ENCODE measurements at regions not wholly inside any gene's neighbourhood (a gene's known extent, or its start where the extent isn't known, plus 50 kb on each side); places are given as distances from the start of the nearest gene placed in this dataset.
"Not testable (repeated sequence)": the region's sequence is repeated elsewhere in the genome, so short reads cannot be mapped to it uniquely, and the experiment has no call there.

DNA sequence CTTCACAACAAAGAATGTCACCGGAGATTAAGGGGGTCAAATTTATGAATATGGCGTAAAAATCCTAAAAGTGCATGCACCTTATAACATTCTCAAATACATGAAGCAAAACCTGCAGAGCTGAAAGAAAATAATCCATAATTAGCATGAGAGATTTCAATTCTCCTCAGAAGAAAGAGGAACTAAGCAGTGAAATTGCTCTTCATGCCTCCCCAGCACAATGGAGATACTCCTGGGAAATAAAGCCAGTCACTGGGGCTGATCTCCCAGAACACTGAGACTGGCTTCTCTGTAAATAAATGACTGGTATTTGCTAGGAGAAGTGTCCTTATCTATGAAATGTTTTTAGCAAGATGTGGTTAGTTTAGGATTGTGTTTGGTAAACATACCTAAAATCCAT lies 68.1 kb downstream of the GOLGA6L6 start:
- DNase-seq (ENCODE audit: low read depth) = not testable (repeated sequence)

- not testable (repeated sequence) for DNase-seq (ENCODE audit: low read depth)
Observed at GRCh38 chr15:20472983-20473382, 68.6 kb downstream of the GOLGA6L6 start.

DNA sequence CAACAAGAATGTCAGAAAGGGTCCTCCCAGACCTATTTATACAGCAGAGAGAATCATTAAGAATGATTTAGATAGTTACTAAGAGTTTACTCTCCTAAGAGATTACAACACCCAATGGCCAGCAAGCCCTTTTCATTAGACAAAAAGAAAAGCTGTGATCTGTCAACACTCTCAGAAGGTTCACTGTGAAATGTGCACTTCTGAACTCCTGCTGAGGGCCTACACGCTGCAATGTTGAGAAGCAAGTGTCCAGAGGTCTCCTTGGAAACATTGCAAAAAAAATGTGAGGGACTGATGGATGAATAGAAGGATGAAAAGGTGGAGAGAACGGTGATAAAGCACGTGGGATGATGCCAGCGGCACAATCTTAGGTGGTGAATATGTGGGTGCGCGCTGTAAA lies 70.8 kb downstream of the GOLGA6L6 start:
- not testable (repeated sequence) for DNase-seq (ENCODE audit: low read depth)

- not testable (repeated sequence) for DNase-seq (ENCODE audit: low read depth)
Observed at GRCh38 chr15:20441138-20441537, 100.5 kb downstream of the GOLGA6L6 start.

DNA sequence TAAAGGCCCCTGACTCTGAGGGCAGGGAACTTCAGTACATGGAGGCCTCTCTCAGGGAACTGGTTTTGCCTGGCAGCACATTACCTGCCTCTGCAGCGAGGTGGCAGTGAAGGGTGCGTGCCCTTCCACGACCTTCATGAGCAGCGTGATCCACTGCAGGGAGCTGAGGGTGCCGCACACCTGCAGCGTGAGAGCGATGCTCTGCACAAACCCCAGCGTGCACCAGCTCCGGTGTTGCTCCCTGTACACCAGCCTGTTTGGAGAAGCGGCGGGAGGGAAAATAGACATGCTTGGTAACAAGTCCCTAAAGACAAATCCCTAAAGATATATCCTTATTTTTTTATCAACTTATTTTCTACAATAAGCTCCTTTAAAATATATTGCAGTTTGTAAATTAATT lies 101.2 kb downstream of the GOLGA6L6 start:
- not testable (repeated sequence) for DNase-seq (ENCODE audit: low read depth)

GRCh38 chr15:20439111-20439510 lies 102.5 kb downstream of the GOLGA6L6 start:
- not testable (repeated sequence) for DNase-seq (ENCODE audit: low read depth)

DNA sequence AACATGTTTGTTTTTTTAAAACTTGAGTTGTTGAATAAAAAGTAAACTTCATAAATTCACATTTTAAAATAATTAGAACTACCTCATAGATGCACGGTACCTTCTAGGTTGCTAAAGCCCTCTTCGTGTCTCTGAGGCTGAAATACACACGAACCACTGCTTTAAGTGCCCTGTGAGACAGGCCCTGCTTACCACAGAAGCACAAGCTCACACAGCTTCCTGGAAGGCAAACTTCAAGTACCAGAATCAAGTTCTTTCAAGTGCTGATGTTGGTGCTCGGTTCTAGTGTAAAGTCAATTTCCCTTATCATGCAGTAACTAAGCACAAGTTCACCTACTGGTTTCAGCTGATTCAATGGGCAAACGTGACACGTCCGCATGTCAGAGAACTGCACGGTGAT lies 103.3 kb downstream of the GOLGA6L6 start:
- DNase-seq (ENCODE audit: low read depth) = not testable (repeated sequence)

DNA sequence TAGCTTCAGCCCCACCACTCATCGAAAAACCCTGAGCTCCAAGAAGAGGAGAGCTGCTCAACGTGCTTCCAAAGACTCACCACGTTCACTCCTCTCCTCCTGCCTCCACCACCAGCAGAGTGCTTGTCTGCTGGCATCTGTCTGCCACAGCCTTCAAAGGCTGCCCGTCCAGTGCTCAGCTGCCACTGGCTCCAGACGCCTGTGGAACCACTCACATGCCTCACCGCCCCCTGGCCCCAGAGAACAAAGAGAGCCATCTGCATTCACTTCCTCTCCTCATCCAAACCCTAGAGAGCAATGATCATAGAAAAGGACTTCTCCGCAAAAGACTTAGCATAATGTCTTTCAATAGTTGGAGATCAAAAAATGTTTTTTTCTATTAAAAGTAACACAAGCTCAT lies 108.1 kb downstream of the GOLGA6L6 start:
- not testable (repeated sequence) for DNase-seq (ENCODE audit: low read depth)

GRCh38 chr15:20430495-20430894 lies 111.1 kb downstream of the GOLGA6L6 start:
- not testable (repeated sequence) for DNase-seq (ENCODE audit: low read depth)

GRCh38 chr15:20420710-20421109 lies 120.9 kb downstream of the GOLGA6L6 start:
- DNase-seq (ENCODE audit: low read depth) = not testable (repeated sequence)

- not testable (repeated sequence) for DNase-seq (ENCODE audit: low read depth)
Observed at GRCh38 chr15:20416618-20417017, 125.0 kb downstream of the GOLGA6L6 start.

GRCh38 chr15:20409667-20410198 lies 131.9 kb downstream of the GOLGA6L6 start:
- DNase-seq (ENCODE audit: low read depth) = not testable (repeated sequence)

DNA sequence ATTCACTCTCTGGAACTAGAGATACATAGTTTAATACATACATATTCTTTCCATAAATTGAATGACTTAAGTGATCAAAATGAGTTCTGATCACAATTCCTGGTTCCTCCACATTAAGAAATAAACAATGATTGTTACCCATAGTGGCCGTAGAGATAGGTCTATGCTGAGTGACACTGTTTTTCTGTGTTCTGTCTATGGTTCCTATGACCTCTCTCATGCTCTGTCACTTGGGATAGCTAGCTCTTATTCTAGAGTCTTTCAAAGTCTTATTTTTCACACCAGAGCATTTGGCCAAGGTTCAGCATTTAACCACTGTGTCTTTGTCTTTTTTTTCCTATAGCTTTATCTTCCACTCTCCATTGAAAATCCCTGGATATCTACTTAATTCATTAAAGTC lies 132.4 kb downstream of the GOLGA6L6 start:
- DNase-seq (ENCODE audit: low read depth) = no peak

DNA sequence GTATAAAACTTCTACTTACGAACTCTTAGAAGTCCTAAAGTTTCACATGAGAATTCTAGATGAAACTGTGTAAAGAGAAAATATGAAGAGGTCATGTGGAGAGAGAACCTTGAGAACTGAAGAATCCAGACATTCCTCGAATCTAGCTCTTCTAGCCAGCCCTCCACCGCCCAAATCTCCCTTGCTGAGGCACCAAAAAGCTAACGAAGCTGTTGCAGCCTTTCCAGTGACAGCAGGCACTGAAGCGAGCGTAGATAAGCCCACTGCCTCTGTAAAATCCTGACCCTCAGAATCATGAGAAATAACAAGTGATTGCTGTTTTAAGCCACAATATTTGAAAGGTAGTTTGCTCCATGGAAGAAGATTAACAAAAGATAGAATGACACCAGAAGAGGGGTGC lies 134.0 kb downstream of the GOLGA6L6 start:
- DNase-seq (ENCODE audit: low read depth) = no peak

GRCh38 chr15:20404571-20404970 lies 137.0 kb downstream of the GOLGA6L6 start:
- DNase-seq (ENCODE audit: low read depth) = not testable (repeated sequence)

DNA sequence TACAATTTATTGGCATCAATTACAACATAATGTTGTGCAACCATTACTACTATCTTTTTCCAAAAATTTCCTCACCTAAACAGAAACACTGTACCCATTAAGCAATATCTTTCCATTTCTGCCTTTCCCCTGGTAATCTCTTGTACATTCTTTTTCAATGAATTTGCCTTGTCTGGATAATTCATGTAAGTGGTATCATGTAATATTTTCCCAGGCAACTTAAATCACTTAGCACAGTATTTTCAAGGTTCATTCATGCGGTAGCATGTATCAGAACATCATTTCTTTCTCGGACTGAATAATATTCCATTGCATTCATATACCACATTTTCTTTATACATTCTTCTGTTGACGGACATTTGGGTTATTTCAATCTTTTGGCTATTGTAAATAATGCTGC lies 139.0 kb downstream of the GOLGA6L6 start:
- not testable (repeated sequence) for DNase-seq (ENCODE audit: low read depth)

GRCh38 chr15:20401058-20401457 lies 140.5 kb downstream of the GOLGA6L6 start:
- not testable (repeated sequence) for DNase-seq (ENCODE audit: low read depth)

- not testable (repeated sequence) for DNase-seq (ENCODE audit: low read depth)
Observed at GRCh38 chr15:20398680-20399079, 142.9 kb downstream of the GOLGA6L6 start.

DNA sequence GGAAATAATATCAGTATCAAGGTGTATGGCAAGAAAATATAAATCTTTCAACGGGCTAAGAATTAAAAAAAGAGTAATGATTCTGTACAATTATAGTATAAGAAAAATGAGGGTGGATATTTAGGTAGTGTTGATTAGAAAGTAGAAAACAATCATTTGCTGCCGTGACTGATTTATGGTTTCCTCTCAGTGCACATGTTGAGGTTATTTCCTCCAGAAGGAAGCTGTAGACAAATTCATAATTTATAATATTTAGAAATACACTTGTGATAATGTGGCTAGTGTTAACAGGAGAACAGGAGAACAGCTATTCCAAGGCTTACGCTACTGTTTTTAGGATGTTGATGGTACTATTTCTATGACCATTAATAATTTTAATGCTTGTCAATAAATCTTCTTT lies 153.4 kb downstream of the GOLGA6L6 start:
- not testable (repeated sequence) for DNase-seq (ENCODE audit: low read depth)

DNA sequence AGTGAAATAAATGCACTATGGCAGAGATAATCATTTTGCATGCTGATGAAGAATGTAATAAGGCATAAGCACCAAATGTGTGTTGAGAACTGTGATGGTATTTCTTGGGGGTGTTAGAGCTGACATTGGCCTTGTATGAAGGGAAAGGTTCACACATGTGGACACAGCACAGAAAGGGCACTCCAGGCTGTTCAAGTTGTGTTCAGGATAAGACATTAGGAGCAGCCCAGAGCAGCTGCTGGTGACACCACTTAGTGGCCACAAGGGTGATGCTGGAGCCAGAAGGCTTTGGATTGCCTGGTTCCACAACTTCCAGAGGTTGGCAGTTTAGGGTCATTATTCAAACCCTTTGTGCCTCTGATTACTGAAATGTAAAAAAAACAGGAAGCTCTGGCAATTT lies 155.4 kb downstream of the GOLGA6L6 start:
- DNase-seq (ENCODE audit: low read depth) = no peak

DNA sequence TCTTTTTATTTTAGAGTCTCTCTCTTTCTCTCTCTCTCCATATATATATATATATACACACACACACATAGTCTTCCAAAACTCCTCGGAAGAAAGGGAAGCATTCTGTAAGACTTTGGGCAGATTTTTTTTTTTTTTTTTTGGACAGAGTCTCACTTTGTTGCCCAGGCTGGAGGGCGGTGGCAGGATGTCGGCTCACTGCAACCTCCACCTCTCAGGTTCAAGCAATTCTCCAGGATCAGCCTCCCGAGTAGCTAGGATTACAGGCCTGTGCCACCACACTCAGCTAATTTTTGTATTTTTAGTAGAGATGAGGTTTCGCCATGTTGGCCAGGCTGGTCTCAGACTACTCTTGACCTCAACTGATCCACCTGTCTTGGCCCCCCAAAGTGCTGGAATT lies 161.4 kb downstream of the GOLGA6L6 start:
- DNase-seq (ENCODE audit: low read depth) = not testable (repeated sequence)

DNA sequence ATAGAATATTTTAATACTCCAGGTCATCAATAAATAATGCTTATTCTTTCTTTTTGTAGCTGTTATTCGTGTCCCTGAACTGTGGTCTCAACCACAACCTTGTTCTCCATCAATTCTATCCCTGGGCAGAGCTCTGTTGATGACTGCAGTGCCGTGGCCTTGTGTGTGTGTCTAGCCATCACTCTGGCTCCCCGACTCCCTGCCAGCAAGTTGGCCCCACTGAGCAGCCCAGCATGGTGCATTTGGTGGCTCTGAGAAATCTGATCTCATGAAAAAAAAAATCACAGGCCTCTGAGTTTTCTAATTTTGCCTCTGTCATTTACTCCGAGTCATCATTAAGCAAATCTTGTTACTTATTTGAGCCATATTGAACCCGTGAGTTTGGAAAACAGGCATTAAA lies 164.7 kb downstream of the GOLGA6L6 start:
- DNase-seq (ENCODE audit: low read depth) = no peak

- DNase-seq (ENCODE audit: low read depth) = not testable (repeated sequence)
Observed at GRCh38 chr15:20372416-20372815, 169.2 kb downstream of the GOLGA6L6 start.

GRCh38 chr15:20369500-20369899 lies 172.1 kb downstream of the GOLGA6L6 start:
- DNase-seq (ENCODE audit: low read depth) = no peak
